H1 (cell line): ENCODE measurements at regions not wholly inside any gene's neighbourhood (a gene's known extent, or its start where the extent isn't known, plus 50 kb on each side); places are given as distances from the start of the nearest gene placed in this dataset.

Experiments used
- TF ChIP-seq, protein P1 (sequence below): fragments of 300-600 bp; sonication (generic); IDR thresholded peaks from 2 replicates; pipeline ENCODE4 v1.7.1; 2012; ENCODE audit warnings: low read length, moderate library complexity, mild to moderate bottlenecking, inconsistent platforms; ENCODE audit not compliant: insufficient replicate concordance

GRCh38 chr14:48140804-48141203 lies 465.4 kb upstream of the MDGA2 start (continued):
- TF ChIP-seq, protein P1, sequence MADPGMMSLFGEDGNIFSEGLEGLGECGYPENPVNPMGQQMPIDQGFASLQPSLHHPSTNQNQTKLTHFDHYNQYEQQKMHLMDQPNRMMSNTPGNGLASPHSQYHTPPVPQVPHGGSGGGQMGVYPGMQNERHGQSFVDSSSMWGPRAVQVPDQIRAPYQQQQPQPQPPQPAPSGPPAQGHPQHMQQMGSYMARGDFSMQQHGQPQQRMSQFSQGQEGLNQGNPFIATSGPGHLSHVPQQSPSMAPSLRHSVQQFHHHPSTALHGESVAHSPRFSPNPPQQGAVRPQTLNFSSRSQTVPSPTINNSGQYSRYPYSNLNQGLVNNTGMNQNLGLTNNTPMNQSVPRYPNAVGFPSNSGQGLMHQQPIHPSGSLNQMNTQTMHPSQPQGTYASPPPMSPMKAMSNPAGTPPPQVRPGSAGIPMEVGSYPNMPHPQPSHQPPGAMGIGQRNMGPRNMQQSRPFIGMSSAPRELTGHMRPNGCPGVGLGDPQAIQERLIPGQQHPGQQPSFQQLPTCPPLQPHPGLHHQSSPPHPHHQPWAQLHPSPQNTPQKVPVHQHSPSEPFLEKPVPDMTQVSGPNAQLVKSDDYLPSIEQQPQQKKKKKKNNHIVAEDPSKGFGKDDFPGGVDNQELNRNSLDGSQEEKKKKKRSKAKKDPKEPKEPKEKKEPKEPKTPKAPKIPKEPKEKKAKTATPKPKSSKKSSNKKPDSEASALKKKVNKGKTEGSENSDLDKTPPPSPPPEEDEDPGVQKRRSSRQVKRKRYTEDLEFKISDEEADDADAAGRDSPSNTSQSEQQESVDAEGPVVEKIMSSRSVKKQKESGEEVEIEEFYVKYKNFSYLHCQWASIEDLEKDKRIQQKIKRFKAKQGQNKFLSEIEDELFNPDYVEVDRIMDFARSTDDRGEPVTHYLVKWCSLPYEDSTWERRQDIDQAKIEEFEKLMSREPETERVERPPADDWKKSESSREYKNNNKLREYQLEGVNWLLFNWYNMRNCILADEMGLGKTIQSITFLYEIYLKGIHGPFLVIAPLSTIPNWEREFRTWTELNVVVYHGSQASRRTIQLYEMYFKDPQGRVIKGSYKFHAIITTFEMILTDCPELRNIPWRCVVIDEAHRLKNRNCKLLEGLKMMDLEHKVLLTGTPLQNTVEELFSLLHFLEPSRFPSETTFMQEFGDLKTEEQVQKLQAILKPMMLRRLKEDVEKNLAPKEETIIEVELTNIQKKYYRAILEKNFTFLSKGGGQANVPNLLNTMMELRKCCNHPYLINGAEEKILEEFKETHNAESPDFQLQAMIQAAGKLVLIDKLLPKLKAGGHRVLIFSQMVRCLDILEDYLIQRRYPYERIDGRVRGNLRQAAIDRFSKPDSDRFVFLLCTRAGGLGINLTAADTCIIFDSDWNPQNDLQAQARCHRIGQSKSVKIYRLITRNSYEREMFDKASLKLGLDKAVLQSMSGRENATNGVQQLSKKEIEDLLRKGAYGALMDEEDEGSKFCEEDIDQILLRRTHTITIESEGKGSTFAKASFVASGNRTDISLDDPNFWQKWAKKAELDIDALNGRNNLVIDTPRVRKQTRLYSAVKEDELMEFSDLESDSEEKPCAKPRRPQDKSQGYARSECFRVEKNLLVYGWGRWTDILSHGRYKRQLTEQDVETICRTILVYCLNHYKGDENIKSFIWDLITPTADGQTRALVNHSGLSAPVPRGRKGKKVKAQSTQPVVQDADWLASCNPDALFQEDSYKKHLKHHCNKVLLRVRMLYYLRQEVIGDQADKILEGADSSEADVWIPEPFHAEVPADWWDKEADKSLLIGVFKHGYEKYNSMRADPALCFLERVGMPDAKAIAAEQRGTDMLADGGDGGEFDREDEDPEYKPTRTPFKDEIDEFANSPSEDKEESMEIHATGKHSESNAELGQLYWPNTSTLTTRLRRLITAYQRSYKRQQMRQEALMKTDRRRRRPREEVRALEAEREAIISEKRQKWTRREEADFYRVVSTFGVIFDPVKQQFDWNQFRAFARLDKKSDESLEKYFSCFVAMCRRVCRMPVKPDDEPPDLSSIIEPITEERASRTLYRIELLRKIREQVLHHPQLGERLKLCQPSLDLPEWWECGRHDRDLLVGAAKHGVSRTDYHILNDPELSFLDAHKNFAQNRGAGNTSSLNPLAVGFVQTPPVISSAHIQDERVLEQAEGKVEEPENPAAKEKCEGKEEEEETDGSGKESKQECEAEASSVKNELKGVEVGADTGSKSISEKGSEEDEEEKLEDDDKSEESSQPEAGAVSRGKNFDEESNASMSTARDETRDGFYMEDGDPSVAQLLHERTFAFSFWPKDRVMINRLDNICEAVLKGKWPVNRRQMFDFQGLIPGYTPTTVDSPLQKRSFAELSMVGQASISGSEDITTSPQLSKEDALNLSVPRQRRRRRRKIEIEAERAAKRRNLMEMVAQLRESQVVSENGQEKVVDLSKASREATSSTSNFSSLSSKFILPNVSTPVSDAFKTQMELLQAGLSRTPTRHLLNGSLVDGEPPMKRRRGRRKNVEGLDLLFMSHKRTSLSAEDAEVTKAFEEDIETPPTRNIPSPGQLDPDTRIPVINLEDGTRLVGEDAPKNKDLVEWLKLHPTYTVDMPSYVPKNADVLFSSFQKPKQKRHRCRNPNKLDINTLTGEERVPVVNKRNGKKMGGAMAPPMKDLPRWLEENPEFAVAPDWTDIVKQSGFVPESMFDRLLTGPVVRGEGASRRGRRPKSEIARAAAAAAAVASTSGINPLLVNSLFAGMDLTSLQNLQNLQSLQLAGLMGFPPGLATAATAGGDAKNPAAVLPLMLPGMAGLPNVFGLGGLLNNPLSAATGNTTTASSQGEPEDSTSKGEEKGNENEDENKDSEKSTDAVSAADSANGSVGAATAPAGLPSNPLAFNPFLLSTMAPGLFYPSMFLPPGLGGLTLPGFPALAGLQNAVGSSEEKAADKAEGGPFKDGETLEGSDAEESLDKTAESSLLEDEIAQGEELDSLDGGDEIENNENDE, result no peak
